Endothelial cell (in vitro differentiated cells): ENCODE measurements at regions not wholly inside any gene's neighbourhood (a gene's known extent, or its start where the extent isn't known, plus 50 kb on each side); places are given as distances from the start of the nearest gene placed in this dataset.
"Not testable (repeated sequence)": the region's sequence is repeated elsewhere in the genome, so short reads cannot be mapped to it uniquely, and the experiment has no call there.

Source experiments
- DNase-seq: peaks from one replicate; pipeline ENCODE4 v3.0.0; 2021; ENCODE audit warnings: low spot score
- H3K27ac Mint-ChIP-seq: one replicate; pipeline ENCODE4 v1.8.0; 2021; ENCODE audit warnings: mixed read lengths, inconsistent platforms; ENCODE audit not compliant: unreplicated experiment
- H3K27me3 Mint-ChIP-seq: one replicate; pipeline ENCODE4 v1.8.0; 2021; ENCODE audit warnings: mild to moderate bottlenecking, moderate library complexity, mixed read lengths, inconsistent platforms; ENCODE audit not compliant: unreplicated experiment
- H3K36me3 Mint-ChIP-seq: one replicate; pipeline ENCODE4 v1.8.0; 2021; ENCODE audit warnings: mild to moderate bottlenecking, low read depth, mixed read lengths, inconsistent platforms; ENCODE audit not compliant: unreplicated experiment
- H3K4me1 Mint-ChIP-seq: one replicate; pipeline ENCODE4 v1.8.0; 2021; ENCODE audit warnings: mild to moderate bottlenecking, mixed read lengths, inconsistent platforms; ENCODE audit not compliant: unreplicated experiment
- H3K4me3 Mint-ChIP-seq: one replicate; pipeline ENCODE4 v1.8.0; 2021; ENCODE audit warnings: mild to moderate bottlenecking, mixed read lengths, inconsistent platforms; ENCODE audit not compliant: unreplicated experiment
- H3K9me3 Mint-ChIP-seq: one replicate; pipeline ENCODE4 v1.8.0; 2021; ENCODE audit warnings: mixed read lengths, inconsistent platforms; ENCODE audit not compliant: unreplicated experiment
- CTCF ChIP-seq: fragments of 200-600 bp; sonication (generic); IDR thresholded peaks from one replicate; pipeline ENCODE4 v1.5.0; 2021; ENCODE audit warnings: antibody characterized with exemption; ENCODE audit not compliant: unreplicated experiment

GRCh38 chr15:98289747-98290146 is 329.2 kb downstream of the ARRDC4 start:
- H3K27ac Mint-ChIP-seq: no peak overlapping the region
- H3K4me3 Mint-ChIP-seq: no peak overlapping the region
- H3K36me3 Mint-ChIP-seq: no peaks in the 10 kb centered on the region
- peaks cover 3% of the 10 kb centered on the region for H3K27me3 Mint-ChIP-seq
- H3K4me1 Mint-ChIP-seq: no peaks in the 10 kb centered on the region
- DNase-seq: no peak
- TF ChIP-seq CTCF: no peak
- H3K9me3 Mint-ChIP-seq: no peaks in the 10 kb centered on the region

GRCh38 chr15:98292442-98293240 is 332.1 kb downstream of the ARRDC4 start:
- no peaks in the 10 kb centered on the region for H3K36me3 Mint-ChIP-seq
- peak; percentile 81 for DNase-seq
- peak; percentile 81 for TF ChIP-seq CTCF
- H3K9me3 Mint-ChIP-seq: no peaks in the 10 kb centered on the region
- no peak overlapping the region for H3K27ac Mint-ChIP-seq
- H3K4me3 Mint-ChIP-seq: peak overlapping the region; percentile 65
- no peaks in the 10 kb centered on the region for H3K4me1 Mint-ChIP-seq
- peaks cover 3% of the 10 kb centered on the region for H3K27me3 Mint-ChIP-seq

DNA sequence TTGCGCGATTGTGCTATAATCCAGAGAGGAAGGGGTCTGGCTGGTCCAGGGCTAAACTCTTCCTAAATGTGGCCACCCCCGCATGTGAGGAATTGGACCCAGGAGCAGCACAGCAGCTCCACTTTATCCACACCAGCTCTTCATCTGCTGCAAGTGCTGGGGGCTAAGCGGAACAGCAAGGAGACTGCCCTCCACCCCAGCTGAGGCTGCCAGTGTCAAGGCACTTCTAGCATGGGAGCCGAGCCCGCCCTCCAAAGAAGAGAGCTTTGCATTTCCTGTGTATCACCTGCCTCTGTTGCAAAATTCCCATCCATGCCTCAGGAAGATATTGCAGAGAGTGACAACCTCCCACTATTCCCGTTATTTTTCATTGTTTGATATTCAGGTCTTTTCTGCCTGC is 333.6 kb downstream of the ARRDC4 start:
- no peak for DNase-seq
- no peaks in the 10 kb centered on the region for H3K36me3 Mint-ChIP-seq
- H3K4me3 Mint-ChIP-seq: no peak overlapping the region
- H3K27me3 Mint-ChIP-seq: peaks cover 3% of the 10 kb centered on the region
- no peaks in the 10 kb centered on the region for H3K9me3 Mint-ChIP-seq
- H3K27ac Mint-ChIP-seq: no peak overlapping the region
- H3K4me1 Mint-ChIP-seq: no peaks in the 10 kb centered on the region
- TF ChIP-seq CTCF: no peak

- not testable (repeated sequence) for H3K4me3 Mint-ChIP-seq, H3K9me3 Mint-ChIP-seq, H3K27ac Mint-ChIP-seq, H3K4me1 Mint-ChIP-seq, H3K36me3 Mint-ChIP-seq, H3K27me3 Mint-ChIP-seq
- peak; percentile 29 for DNase-seq
- peak; percentile 51 for TF ChIP-seq CTCF
Observed at GRCh38 chr15:98295101-98295759, 334.7 kb downstream of the ARRDC4 start.

DNA sequence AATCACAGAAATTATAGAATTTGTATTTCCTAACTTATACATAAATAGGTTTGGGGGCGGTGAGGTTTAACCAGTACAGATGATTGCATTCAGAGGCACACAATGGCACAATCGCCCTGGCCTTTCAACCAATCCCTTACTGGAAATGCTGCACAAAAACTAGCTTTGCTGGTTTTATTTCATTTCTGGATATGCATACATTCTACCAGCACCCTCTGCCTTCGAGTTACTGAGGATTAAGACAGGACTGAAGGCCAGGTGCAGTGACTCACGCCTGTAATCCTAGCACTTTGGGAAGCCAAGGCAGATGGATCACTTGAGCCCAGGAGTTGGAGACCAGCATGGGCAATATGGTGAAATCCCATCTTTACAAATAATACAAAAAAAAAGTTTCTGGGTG is 336.1 kb downstream of the ARRDC4 start:
- H3K27me3 Mint-ChIP-seq: peaks cover 3% of the 10 kb centered on the region
- no peaks in the 10 kb centered on the region for H3K9me3 Mint-ChIP-seq
- no peak for TF ChIP-seq CTCF
- H3K36me3 Mint-ChIP-seq: no peaks in the 10 kb centered on the region
- H3K27ac Mint-ChIP-seq: no peak overlapping the region
- H3K4me3 Mint-ChIP-seq: no peak overlapping the region
- H3K4me1 Mint-ChIP-seq: no peaks in the 10 kb centered on the region
- no peak for DNase-seq
